Loucy (cell line): ENCODE measurements at regions not wholly inside any gene's neighbourhood (a gene's known extent, or its start where the extent isn't known, plus 50 kb on each side); places are given as distances from the start of the nearest gene placed in this dataset.

ENCODE experiments used
- CTCF ChIP-seq: fragments of 200-600 bp; sonication (generic); conservative IDR thresholded peaks from 2 replicates; pipeline ENCODE4 v1.5.1; 2014; ENCODE audit warnings: mild to moderate bottlenecking, antibody characterized with exemption, low read length
- EZH2phosphoT487 ChIP-seq: fragments of 200-600 bp; IDR thresholded peaks from 2 replicates; pipeline ENCODE4 v1.6.1; 2018; ENCODE audit warnings: antibody characterized with exemption, mild to moderate bottlenecking, moderate library complexity, borderline replicate concordance

GRCh38 chr2:64860936-64861335 is 128.3 kb upstream of the SLC1A4 start:
- TF ChIP-seq CTCF (no peak), EZH2phosphoT487 (no peak)
